GM21576 (cell line): ENCODE measurements at regions not wholly inside any gene's neighbourhood (a gene's known extent, or its start where the extent isn't known, plus 50 kb on each side); places are given as distances from the start of the nearest gene placed in this dataset.
"Not testable (repeated sequence)": the region's sequence is repeated elsewhere in the genome, so short reads cannot be mapped to it uniquely, and the experiment has no call there.

Source experiments
- ATAC-seq: cut with Tn5 transposase; IDR thresholded peaks from one replicate; pipeline ENCODE4 v1.9.1; 2021; ENCODE audit warnings: mild to moderate bottlenecking, moderate library complexity; ENCODE audit not compliant: unreplicated experiment

DNA sequence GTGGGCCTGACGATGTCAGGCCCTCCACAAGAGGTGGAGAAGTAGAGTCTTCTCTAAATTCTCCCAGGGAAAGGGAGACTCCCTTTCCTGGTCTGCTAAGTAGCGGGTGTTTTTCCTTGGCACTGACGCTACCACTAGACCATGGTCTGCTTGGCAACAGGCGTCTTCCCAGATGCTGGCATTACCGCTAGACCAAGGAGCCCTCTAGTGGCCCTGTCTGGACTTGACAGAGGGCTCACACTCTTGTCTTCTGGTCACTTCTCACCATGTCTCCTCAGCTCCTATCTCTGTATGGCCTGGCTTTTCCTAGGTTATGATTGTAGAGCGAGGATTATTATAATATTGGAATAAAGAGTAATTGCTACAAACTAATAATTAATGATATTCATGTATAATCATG is 51.1 kb upstream of the RASSF6 start:
- not testable (repeated sequence) for ATAC-seq

DNA sequence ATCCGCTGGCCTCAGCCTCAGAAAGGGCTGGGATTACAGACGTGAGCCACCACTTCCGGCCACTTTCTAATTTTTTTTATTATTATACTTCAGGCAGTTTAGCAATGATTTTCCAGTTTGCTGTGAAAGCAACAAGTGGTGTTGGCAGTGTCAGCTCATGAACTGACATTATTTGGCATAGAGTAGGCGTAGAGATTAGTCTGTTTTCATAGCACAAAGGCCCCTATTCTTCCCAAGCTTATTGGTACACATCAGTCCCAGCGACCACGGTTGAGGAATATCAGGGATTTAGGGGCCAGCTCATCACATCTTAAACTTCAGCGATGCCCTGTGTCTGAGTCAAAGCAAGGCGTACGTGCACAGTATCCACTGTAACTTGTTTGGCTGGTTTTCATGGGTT is 53.0 kb upstream of the RASSF6 start:
- ATAC-seq, result no peak

DNA sequence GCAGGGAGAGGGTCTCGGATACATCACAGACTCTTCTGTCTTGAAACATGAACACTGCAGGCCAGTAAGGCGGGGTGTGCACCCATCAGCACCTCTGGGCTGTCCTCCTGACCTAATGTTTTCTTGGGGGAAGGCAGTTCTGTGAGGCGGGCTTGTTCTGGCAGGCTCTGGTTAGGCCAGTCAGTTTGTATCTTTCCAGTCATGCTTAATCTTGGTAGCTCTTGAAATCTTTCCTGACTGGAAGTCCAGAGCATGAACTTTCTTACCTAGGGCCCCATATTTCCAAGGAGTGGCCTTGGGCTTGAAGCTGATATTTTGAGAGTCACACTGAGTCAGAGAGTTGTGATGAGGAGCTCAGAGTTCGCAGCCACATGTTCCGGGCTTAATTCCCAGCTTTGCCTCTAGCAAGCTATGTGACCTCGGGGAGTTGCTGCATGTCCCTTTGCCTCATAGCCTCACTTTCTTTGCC is 54.2 kb upstream of the RASSF6 start:
- no peak for ATAC-seq

GRCh38 chr4:73675623-73676022 is 55.4 kb upstream of the RASSF6 start:
- no peak for ATAC-seq

DNA sequence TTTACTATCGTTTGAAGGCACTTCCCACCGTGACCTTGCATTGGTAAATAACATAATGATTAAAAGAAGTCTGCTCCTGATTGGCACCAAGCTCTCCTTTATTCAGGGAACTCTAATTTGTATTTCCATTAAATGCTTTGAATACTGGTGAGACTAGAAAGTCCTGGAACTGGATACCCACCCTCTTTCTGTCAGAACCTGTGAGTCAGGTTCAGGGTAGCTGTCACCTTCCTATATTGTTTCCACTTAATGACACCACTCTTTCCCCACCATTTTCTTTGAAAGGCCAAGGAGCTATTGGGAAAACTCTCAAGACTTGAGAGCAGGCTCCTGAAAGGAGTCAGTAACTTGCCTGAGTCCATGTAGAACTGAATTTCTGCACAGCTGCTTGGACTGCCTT is 55.9 kb upstream of the RASSF6 start:
- ATAC-seq, result no peak

DNA sequence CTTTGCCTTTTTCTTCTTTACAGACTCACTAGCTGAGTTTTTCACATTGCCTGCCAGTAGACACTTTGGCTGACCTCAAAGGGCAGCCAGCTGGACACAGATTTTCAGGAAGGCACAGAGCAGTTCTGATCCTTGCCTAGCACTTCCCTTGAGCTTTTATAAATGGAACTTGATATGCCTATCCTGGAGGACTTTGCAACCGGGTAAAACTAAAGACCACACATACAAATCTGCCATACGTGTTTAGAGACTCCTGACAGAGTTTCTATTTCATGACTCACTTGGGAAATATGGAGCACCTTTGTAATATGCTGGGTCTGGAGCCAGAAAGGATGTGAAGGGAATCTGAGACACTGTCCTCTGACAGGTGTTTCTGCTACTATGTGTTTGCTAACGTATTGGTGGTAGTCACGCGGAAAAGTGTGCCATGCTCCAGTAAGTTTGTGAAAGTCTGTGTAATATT is 56.7 kb upstream of the RASSF6 start:
- peak; percentile 82 for ATAC-seq

DNA sequence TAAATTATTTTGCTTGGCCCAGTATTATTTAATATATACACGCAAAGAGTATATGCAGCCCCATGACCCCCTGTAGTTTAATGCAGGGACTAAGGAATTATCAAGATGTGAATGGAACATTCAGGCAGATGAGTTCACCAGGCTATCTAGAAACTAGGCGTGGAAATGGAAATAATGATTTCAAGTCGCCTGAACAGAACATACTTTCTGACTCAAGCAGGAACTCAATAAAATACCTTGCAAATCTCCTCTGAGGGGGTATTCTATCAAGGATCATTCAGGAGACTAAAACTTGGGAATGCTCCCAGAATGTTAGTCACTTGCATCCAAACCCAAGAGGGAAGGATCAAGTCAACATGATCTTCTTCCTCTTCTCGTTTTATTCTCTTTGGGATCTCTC is 59.6 kb upstream of the RASSF6 start:
- no peak for ATAC-seq

DNA sequence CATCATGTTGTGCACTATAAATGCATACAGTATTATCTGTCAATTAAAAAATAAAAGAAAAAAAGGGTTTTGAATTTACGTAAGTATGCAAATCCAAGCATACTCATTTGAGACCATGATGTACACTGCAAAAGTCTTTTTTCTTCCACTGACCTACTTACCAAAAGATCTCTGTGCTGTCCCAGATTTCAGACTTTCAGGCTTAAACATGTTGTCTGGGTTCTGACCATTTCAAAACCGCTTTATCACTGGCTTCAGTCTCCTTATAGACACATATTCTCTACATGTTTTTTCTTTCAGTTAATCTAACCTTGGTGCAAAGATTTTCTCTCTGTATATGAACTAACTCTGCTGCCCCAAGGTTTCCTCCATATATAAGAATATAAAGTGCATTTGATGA is 58.6 kb upstream of the CXCL8 start:
- no peak for ATAC-seq

DNA sequence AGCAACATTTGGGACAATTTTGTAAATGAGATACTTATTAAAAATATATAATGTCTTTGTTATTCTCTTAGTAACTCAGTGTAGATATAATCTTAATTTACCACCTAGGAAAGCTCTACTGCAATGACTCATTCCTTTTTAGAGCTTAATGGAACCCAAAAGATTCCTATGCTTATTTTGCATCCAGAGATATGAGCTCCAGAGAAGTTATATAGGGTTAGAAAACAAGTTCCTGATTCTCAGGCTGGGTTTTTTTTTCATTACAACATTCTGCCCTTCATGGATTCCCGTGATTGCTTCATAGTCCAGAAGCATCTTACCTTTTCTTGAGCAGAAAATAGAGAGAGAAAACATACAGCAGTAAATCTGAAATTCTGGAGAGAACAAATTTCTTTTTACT is 57.9 kb upstream of the CXCL8 start:
- ATAC-seq, result no peak

DNA sequence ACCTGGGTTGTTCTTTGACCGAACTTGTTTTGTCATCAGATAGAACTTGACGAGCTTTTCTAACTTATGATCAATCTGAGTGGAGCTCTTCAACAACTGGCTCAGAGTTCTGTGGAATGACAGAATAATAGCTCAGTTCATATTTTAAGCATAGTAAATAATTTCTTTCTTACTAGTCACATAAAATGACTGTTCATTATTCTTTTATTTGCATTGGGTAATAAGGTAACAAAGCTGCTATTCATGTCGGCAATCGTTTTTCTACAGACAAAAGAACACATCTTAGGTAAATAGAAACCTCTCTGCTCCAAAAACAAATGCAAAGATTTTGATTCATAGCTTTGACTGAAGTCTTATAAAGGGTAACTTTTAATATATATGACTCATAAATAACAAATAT is 57.3 kb upstream of the CXCL8 start:
- no peak for ATAC-seq

GRCh38 chr4:73683456-73683855 is 56.9 kb upstream of the CXCL8 start:
- no peak for ATAC-seq

- ATAC-seq, result no peak
Measured at GRCh38 chr4:73684097-73684496, 56.3 kb upstream of the CXCL8 start.

DNA sequence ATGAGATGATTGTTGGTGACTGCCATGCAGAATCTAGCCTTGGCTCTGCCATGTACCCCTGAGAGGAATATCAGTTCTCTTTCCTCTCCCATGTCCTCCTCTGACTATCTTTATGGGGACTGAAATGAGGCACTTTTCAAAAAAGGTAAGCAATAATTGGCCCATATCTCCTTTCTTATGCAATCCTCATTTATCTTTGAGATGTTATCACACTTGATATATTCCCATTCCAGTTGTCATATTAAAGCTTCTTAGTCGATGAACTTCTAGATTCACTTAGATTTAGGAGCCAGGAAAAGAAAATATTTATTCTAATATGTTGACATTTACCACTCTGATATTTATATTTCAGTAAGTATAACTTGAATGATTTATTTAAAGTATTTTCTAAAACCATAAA is 55.3 kb upstream of the CXCL8 start:
- no peak for ATAC-seq

DNA sequence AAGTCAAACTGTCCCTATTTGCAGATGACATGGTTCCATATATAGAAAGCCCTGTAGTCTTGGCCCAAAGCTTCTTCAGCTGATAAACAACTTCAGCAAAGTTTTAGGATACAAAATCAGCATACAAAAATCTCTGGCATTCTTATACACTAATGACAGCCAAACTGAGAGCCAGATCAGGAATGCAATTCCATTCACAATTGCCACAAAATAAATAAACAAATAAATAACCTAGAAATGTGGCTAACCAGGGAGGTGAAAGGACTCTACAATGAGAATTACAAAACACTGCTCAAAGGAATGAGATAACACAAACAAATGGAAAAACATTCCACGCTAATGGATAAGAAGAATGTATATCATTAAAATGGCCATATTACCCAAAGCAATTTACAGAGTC is 52.9 kb upstream of the CXCL8 start:
- ATAC-seq, result no peak

DNA sequence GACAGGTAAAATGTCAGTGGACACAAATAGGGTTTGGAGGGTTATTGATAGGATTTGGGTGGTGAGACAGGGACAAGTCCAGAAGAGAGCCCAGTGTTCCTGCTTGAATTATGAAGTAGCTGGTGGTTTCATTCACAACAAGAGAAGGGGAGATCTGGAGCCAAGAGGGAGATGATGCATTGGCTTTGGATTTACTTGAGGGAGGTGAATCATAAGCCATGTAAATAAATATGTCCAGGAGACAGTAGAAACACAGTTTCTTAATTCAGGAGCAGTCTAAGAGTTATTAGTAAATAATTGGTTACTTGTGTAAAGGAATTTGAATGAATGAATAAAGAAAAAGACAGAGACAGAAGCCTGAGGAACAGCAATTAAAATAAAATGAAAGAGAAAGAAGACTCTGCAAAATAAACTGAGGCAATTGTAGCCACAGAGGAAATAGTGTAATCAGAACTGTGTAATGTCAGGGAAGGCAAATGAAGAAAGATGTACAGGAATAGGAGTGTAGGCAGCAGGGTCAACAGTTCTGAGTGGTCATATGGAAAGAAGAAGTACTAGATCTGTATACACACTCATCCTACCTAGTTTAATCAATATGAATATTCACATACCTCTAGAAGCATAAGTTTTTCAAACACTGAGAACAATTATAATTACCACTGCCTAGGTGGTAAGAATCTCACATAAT is 50.2 kb upstream of the CXCL8 start:
- ATAC-seq, result no peak
